Sciatic nerve (tissue), 2 donors: ENCODE measurements at regions not wholly inside any gene's neighbourhood (a gene's known extent, or its start where the extent isn't known, plus 50 kb on each side); places are given as distances from the start of the nearest gene placed in this dataset.
"Not testable (repeated sequence)": the region's sequence is repeated elsewhere in the genome, so short reads cannot be mapped to it uniquely, and the experiment has no call there.

ENCODE experiments used
- ATAC-seq: fragments of 200-7000 bp; cut with Tn5 transposase; one replicate; pipeline ENCODE4 v1.9.1; 2020; ENCODE audit warnings: mild to moderate bottlenecking, moderate library complexity
- DNase-seq: peaks from one replicate; pipeline ENCODE4 v3.0.0-alpha.2; 2020; ENCODE audit warnings: low spot score
- intact Hi-C: fragments of 100-400 bp; cut with DNase I; formaldehyde crosslinking; loops from one replicate; pipeline ENCODE4 v1.14.2; 2022
- donor health status: DM: no; HTN: no; CAD: no.
- donor health status: DM: no; HTN: no; CAD: no.

DNA sequence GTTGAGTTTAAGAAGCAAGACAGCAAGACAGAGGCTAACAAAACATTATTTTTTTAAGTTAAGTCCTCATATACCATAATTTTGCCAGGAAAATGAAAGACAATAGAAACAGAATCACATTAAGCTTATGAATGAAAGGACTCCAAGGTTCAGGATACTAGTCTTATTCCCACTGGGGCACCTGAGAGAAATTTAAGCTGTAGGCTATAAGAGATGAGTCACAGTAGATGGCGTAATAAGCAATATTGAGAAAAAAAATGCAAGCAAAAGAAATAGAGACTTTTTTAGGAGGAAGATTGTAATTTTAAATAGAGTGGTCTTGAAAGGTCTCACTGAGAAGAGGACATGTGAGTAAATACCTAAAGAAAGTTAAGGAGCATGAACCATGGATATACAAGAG, 57.1 kb upstream of the KIF2B start:
- no peak for ATAC-seq

GRCh38 chr17:53765129-53765528, 57.6 kb upstream of the KIF2B start:
- intact Hi-C loops, result no loop called here

More for the DNA sequence above, 57.1 kb upstream of the KIF2B start:
- no peak for DNase-seq
- intact Hi-C loops, result no loop called here

DNA sequence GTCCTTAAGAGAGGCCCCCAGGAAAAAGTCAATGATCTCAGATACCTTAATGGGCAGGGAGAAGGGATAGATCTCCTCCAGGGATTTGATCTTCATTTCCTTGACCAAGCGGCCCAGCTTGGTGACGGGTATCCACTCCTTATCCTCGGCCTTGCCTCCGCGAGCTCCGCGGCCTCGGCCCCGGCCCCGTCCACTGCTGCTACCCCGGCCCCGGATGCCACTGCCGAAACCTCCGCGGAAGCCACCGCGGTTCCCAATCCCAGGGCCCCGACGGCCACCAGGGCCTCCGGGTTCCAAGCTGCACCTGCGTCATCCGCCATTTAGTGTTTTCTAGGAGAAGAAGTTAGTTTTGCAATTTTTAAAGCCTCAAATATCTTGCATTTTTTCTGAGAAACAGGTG, 65.2 kb upstream of the KIF2B start:
- intact Hi-C loops, result no loop called here
- no peak for ATAC-seq
- DNase-seq, result no peak

More at GRCh38 chr17:53765129-53765528, 57.6 kb upstream of the KIF2B start:
- ATAC-seq (no peak), DNase-seq (no peak)

DNA sequence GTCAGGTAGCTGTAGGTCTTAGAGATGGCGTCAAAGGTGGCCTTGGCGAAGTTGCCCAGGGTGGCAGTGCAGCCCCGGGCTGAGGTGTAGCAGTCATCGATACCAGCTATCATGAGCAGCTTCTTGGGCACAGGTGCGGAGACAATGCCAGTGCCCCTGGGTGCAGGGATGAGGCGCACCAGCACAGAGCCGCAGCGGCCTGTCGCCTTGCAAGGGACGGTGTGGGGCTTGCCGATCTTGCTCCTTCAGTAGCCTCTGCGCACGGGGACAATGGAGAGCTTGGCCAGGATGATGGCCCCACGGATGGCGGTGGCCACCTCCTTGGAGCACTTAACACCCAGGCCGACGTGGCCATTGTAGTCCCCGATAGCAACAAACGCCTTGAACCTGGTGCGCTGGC, 65.6 kb upstream of the KIF2B start:
- ATAC-seq, DNase-seq, intact Hi-C loops: not testable (repeated sequence)

DNA sequence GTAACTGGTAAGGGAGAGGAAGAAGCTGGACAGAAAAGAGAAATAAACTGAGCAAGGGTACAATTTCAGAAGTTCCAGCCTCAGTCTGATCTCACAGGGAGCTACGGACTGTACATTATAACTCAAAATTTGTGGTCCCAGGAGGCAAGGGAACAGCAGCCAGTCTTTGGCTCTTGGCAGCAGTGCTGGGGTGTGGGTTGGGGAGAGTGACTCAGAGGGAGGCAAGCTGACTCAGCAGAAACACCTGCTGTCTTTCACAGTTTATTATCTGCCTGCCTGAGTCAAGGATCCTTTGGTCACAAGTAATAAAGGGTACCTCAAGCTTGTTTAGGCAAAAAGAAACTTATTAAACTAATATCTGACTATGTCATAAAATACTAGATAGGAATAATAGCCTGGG, 73.5 kb upstream of the KIF2B start:
- no peak for DNase-seq
- intact Hi-C loops, result no loop called here
- no peak for ATAC-seq

GRCh38 chr17:53748159-53748820, 74.4 kb upstream of the KIF2B start:
- intact Hi-C loops, ATAC-seq, DNase-seq: not testable (repeated sequence)

- ATAC-seq (no peak), DNase-seq (no peak)
- intact Hi-C loops, result no loop called here
Measured at GRCh38 chr17:53740312-53740711, 82.4 kb upstream of the KIF2B start.

GRCh38 chr17:53736516-53737240, 86.0 kb upstream of the KIF2B start:
- intact Hi-C loops, result no loop called here
- no peak for DNase-seq
- ATAC-seq, result no peak

GRCh38 chr17:53724726-53725125, 98.0 kb upstream of the KIF2B start:
- ATAC-seq, result no peak
- no peak for DNase-seq
- intact Hi-C loops, result loop anchor here (5.0 kb wide), 1 partner anchor 1662 kb away; no protein-coding TSS in a partner anchor

- intact Hi-C loops, result loop anchor here (5.0 kb wide), 1 partner anchor 1660 kb away; no protein-coding TSS in a partner anchor
- DNase-seq (no peak), ATAC-seq (no peak)
Measured at GRCh38 chr17:53722407-53722806, 100.3 kb upstream of the KIF2B start.

GRCh38 chr17:53721101-53721500, 101.6 kb upstream of the KIF2B start:
- DNase-seq (no peak), ATAC-seq (no peak)
- intact Hi-C loops, result loop anchor here (5.0 kb wide), 1 partner anchor 1659 kb away; no protein-coding TSS in a partner anchor

- intact Hi-C loops, result no loop called here
- no peak for ATAC-seq
Measured at GRCh38 chr17:53719229-53719628, 103.5 kb upstream of the KIF2B start.

DNA sequence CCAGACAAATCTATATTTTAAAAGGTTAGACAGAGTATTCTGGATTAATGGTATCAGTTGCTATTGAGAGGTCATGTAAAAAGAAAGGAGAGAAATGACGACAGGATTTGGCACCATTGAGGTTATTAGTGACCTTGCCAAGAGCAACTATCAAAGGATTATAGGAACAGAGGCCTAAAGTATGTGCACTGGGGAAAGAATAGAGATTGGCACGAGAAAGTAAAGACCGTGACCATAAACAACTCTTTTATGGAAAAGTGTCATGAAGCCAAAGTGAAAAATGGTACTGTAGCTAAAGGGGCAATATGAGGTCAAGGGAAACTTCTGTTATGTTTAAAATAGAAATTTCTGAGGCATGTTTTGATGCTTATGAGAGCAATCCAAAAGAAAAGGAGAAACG, 115.2 kb upstream of the KIF2B start:
- ATAC-seq, result no peak
- intact Hi-C loops, result no loop called here

More at GRCh38 chr17:53719229-53719628, 103.5 kb upstream of the KIF2B start:
- DNase-seq, result no peak

DNA sequence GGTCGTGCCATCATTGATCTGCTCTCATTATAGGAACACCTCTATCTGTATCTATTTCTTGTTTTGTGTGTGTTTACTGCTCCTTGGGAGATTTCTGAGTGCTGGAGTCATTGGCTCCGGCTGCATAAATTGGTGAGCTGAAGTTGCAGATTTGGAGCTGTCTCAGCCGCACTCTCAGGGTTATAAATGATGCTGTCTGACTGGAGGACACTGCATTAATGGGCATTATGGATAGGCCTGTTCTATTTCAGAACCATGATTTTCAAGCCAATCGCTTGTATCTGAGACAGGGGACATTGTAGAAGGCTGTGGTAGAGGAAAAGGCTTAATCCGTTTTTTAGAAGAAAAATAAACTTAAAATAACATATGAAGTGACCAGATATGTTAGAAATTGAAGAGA, 126.4 kb upstream of the KIF2B start:
- DNase-seq (no peak), ATAC-seq (no peak)
- intact Hi-C loops, result no loop called here

More for the DNA sequence above, 115.2 kb upstream of the KIF2B start:
- no peak for DNase-seq

- no peak for DNase-seq
- intact Hi-C loops, result no loop called here
- no peak for ATAC-seq
Measured at GRCh38 chr17:53687324-53687723, 135.4 kb upstream of the KIF2B start.

DNA sequence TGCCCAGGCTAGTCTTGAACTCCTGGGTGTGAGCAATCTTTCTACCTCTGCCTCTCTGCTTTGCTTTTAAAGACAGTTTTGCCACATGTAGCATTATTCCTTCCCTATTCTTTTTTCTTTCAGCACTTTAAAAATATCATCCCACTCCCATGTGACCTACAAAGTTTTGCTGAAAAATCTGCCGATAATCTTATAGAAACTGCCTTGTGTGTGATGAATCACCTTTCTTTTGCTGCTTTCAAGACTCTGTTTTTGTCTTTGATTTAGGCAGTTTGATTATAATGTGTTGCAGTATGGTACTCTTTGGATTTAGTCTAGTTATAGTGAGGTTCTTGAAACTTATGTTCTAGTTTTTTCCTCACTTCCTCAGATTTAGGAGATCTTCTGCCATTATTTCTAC, 142.0 kb upstream of the KIF2B start:
- no peak for DNase-seq
- intact Hi-C loops, result no loop called here
- ATAC-seq, result no peak

GRCh38 chr17:53668854-53669253, 153.9 kb upstream of the KIF2B start:
- ATAC-seq (no peak), DNase-seq (no peak)
- intact Hi-C loops, result no loop called here

- intact Hi-C loops, result no loop called here
- DNase-seq (no peak), ATAC-seq (no peak)
Measured at GRCh38 chr17:53662608-53663007, 160.1 kb upstream of the KIF2B start.

DNA sequence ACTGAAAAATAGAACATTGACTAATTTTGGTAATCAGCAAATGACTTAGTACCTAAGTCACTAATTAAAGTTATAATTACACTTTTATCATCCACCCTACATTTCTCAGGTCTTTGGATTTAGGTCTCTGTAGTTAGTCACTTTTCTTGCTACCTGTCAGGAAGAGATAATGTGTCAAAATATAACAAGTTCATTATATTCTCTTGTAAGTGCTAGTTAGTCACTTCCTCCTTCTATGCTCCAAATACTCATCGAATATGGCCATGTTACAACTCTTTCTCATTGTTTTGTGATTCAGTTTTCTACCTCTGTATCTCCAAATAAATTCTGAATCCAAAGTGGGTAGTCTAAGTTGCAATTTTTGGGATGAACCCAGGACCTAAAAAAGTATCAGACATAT, 163.5 kb upstream of the KIF2B start:
- no peak for DNase-seq
- ATAC-seq, result no peak
- intact Hi-C loops, result no loop called here

GRCh38 chr17:53655591-53655990, 167.1 kb upstream of the KIF2B start:
- intact Hi-C loops, result no loop called here
- ATAC-seq (no peak), DNase-seq (no peak)
